ENCODE measurements at regions not wholly inside any gene's neighbourhood (a gene's known extent, or its start where the extent isn't known, plus 50 kb on each side); places are given as distances from the start of the nearest gene placed in this dataset.

DNA sequence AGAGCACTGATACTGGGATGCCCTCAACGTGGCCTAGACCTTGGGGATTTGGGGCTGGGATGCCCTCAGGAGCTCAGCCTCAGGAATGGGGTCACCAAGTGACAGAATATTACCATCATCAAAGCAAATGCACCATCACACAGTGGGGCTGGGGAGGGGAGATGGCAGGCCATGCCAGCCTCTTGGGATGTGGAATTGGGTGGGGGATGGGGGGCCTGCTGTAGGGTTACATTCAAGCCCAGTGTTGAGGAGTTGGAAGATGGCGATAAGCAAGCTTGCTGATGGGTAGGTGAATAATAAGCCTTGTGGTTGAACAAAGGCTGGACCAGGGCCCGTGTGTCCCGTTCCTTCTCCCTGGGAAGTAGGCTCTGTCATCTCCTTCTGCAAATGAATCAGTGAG, 69.1 kb upstream of the GPR12 start:
- DNase-seq (ENCODE audit: low read depth): no peak

GRCh38 chr13:26824581-26824980, 64.0 kb upstream of the GPR12 start:
- no peak for DNase-seq (ENCODE audit: low read depth)

GRCh38 chr13:26822146-26822545, 61.6 kb upstream of the GPR12 start:
- DNase-seq (ENCODE audit: low read depth): no peak

DNA sequence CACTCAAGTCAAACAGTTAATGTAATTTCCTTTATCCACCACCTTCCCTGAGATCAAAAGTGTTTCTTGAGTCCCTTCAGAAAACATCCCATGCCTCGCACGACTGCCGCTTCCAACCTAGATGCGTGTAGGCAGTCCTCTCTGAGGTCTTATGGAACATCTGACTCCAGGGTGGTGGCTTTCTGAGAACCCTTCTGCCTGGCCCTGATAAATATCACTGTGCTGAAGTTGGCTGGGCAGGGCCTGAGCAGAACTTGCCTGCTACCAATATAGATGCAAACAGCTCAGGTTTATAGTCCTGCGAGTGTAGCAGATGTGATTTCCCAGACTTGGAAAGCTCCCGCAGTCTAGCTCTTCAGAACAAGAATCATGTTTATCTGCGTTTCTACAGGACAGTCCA, 61.1 kb upstream of the GPR12 start:
- no peak for DNase-seq (ENCODE audit: low read depth)

- DNase-seq (ENCODE audit: low read depth): no peak
Observed at GRCh38 chr13:26820871-26821270, 60.3 kb upstream of the GPR12 start.

DNA sequence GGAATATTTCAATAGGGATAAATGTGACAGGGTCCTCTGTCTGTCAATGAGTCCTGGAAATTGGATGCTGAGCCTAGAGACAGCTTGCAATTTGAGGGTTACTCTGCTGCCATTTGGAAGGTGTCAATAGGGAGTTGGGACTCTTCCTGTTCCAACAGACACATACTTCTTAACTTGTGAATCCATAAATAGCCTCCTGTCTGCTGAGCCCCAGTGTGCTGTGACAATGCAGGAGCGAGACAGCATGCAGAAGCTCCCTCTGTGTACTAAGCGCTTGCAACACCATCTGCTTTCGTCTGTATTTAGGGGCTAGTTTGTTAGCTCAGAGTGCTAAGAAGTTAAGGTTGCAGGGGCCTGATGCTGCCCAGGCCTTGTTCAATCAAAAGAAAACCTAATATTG, 58.5 kb upstream of the GPR12 start:
- DNase-seq (ENCODE audit: low read depth): no peak

GRCh38 chr13:26816881-26817280, 56.3 kb upstream of the GPR12 start:
- DNase-seq (ENCODE audit: low read depth): no peak

DNA sequence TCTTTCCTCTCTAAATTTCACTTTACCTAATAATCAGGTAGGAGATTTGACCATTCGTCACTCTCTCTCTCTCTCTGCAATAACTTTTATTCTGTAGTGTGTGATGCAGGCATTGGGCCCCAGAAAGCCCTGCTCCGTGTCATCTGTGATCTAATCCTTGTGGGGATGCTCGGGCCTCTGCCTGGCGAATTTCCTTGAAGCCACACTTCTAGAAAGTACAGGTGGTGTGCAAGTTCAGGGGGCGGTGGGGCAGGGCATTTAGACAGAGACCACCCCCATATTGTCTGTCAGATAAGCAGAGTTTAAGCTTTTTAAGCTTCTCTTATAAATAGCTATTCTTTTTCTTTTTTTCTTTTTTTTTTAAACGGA, 53.4 kb upstream of the GPR12 start:
- DNase-seq (ENCODE audit: low read depth): no peak

DNA sequence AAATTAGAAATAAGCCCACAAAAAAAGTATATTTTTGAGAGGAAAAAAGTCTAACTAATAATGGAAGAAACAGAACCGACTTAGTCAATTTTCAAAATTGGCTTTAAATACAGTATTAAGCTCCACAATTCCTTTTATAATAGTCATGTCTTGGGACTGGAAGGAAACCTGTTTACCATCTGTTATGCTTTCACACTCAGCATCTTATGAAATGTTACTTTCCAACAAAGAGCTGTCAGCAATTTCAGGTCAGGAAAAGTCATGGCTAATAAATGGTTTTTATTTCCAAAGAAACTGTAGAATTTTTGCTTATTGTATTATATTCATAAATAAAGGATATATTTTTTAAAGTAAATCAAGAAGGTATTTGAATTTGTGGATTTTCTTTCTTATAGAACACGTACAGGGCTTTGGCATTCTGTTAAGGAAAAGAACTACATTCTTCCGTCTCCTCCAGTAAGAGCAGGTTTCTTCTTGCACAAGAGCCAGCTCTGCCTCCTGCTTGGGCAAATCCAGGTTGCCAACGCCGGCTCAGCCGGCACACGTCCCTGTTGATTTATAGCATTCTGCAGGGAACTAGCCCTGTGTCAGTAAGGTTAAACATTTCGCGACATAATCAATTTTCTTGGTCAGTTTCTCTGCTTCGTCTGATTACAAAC, 52.9 kb upstream of the GPR12 start:
- DNase-seq (ENCODE audit: low read depth): no peak

GRCh38 chr13:26811581-26811980, 51.0 kb upstream of the GPR12 start:
- DNase-seq (ENCODE audit: low read depth): no peak
